ENCODE measurements at regions not wholly inside any gene's neighbourhood (a gene's known extent, or its start where the extent isn't known, plus 50 kb on each side); places are given as distances from the start of the nearest gene placed in this dataset.

DNA sequence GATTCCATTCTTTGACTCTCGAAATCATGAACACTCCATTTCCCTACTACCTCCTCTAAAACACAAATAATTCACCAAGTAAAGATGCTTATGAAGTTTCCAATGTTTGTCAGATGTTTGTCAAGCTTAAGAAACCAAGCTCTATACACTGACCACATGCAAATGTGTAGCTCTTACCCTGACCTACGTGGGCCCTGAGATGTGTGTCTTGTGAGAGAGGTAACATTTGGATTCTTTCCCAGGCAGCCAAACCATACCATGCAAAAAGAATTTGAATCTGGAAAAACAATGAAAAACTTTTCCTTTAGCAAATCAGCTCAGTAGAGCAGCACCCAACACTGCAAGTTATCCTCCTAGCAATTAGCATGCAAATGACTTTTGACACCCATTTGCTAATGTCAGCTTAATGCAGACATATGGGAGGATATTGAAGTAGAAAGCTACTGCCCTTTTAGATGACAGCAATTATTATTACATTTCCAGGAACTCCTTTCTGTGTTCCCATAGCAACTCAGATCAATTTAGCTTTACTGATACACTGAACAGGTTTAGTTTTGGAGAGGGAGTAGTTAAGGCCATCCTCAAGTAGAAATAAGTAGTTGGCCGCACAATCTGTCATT lies 83.2 kb upstream of the RGS4 start:
- no peak for TF ChIP-seq TAF1 (IDR thresholded peaks at IDR 0.05; ENCODE audit: low read depth)
- no peak for TF ChIP-seq RAD21 (IDR thresholded peaks at IDR 0.05; ENCODE audit: low read depth)
- no peak for TF ChIP-seq EP300 (IDR thresholded peaks at IDR 0.05; ENCODE audit: borderline replicate concordance)
- no peak for TF ChIP-seq YY1 (IDR thresholded peaks at IDR 0.05; ENCODE audit: low read depth)
- TF ChIP-seq, protein P1, sequence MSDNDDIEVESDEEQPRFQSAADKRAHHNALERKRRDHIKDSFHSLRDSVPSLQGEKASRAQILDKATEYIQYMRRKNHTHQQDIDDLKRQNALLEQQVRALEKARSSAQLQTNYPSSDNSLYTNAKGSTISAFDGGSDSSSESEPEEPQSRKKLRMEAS (IDR thresholded peaks at IDR 0.05) = no peak
- TF ChIP-seq, protein P2, sequence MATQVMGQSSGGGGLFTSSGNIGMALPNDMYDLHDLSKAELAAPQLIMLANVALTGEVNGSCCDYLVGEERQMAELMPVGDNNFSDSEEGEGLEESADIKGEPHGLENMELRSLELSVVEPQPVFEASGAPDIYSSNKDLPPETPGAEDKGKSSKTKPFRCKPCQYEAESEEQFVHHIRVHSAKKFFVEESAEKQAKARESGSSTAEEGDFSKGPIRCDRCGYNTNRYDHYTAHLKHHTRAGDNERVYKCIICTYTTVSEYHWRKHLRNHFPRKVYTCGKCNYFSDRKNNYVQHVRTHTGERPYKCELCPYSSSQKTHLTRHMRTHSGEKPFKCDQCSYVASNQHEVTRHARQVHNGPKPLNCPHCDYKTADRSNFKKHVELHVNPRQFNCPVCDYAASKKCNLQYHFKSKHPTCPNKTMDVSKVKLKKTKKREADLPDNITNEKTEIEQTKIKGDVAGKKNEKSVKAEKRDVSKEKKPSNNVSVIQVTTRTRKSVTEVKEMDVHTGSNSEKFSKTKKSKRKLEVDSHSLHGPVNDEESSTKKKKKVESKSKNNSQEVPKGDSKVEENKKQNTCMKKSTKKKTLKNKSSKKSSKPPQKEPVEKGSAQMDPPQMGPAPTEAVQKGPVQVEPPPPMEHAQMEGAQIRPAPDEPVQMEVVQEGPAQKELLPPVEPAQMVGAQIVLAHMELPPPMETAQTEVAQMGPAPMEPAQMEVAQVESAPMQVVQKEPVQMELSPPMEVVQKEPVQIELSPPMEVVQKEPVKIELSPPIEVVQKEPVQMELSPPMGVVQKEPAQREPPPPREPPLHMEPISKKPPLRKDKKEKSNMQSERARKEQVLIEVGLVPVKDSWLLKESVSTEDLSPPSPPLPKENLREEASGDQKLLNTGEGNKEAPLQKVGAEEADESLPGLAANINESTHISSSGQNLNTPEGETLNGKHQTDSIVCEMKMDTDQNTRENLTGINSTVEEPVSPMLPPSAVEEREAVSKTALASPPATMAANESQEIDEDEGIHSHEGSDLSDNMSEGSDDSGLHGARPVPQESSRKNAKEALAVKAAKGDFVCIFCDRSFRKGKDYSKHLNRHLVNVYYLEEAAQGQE (IDR thresholded peaks at IDR 0.05; ENCODE audit: low read depth) = no peak
- TF ChIP-seq CEBPB (IDR thresholded peaks at IDR 0.05) = no peak
- TF ChIP-seq NFIC (IDR thresholded peaks at IDR 0.05) = no peak
- no peak for TF ChIP-seq TEAD4 (IDR thresholded peaks at IDR 0.05)
- TF ChIP-seq FOXM1 (IDR thresholded peaks at IDR 0.05; ENCODE audit: borderline replicate concordance, low read depth) = no peak
- no peak for TF ChIP-seq EGR1 (IDR thresholded peaks at IDR 0.05)
- no peak for TF ChIP-seq TCF12 (IDR thresholded peaks at IDR 0.05; ENCODE audit: low read depth)
- TF ChIP-seq, protein P3, sequence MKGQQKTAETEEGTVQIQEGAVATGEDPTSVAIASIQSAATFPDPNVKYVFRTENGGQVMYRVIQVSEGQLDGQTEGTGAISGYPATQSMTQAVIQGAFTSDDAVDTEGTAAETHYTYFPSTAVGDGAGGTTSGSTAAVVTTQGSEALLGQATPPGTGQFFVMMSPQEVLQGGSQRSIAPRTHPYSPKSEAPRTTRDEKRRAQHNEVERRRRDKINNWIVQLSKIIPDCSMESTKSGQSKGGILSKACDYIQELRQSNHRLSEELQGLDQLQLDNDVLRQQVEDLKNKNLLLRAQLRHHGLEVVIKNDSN (IDR thresholded peaks at IDR 0.05) = no peak
- TF ChIP-seq CREB1 (IDR thresholded peaks at IDR 0.05; ENCODE audit: low read depth) = no peak
